HL-60 (cell line): ENCODE measurements at regions not wholly inside any gene's neighbourhood (a gene's known extent, or its start where the extent isn't known, plus 50 kb on each side); places are given as distances from the start of the nearest gene placed in this dataset.

Experiments
- DNase-seq, 2 experiments: peaks; one replicate each; pipeline ENCODE4 v3.0.0-alpha.2; 2010 to 2020; ENCODE audit warnings: low read depth in 1 of 2, low spot score in 1 of 2
- H3K27ac ChIP-seq: fragments of 250-450 bp; sonication (Bioruptor Pico); replicated peaks from 2 replicates; pipeline ENCODE4 v1.5.1; 2020; ENCODE audit warnings: mild to moderate bottlenecking, moderate library complexity
- H3K27me3 ChIP-seq: fragments of 250-450 bp; sonication (Bioruptor Pico); 2 replicates; pipeline ENCODE4 v1.5.1; 2021; ENCODE audit warnings: mild to moderate bottlenecking, moderate library complexity; ENCODE audit not compliant: insufficient read depth, poor library complexity, severe bottlenecking
- H3K4me3 ChIP-seq: replicated peaks from 2 replicates; pipeline ENCODE4 v1.5.1; 2011; ENCODE audit warnings: mild to moderate bottlenecking, control low read depth, low read length; ENCODE audit not compliant: insufficient read depth
- CTCF ChIP-seq: IDR thresholded peaks from one replicate; pipeline ENCODE4 v1.5.1; 2011; ENCODE audit warnings: low read length, control low read depth, inconsistent platforms; ENCODE audit not compliant: insufficient read depth
- GABPA ChIP-seq: IDR thresholded peaks from 2 replicates; pipeline ENCODE4 v1.6.1; 2012; ENCODE audit warnings: low read depth
- POLR2AphosphoS5 ChIP-seq: IDR thresholded peaks from 2 replicates; pipeline ENCODE4 v1.6.1; 2012; ENCODE audit warnings: low read depth
- REST ChIP-seq: IDR thresholded peaks from 2 replicates; pipeline ENCODE4 v1.6.1; 2012; ENCODE audit warnings: low read depth; ENCODE audit not compliant: insufficient replicate concordance
- SPI1 ChIP-seq: IDR thresholded peaks from 2 replicates; pipeline ENCODE4 v1.6.1; 2012; ENCODE audit warnings: low read depth, mild to moderate bottlenecking, borderline replicate concordance

DNA sequence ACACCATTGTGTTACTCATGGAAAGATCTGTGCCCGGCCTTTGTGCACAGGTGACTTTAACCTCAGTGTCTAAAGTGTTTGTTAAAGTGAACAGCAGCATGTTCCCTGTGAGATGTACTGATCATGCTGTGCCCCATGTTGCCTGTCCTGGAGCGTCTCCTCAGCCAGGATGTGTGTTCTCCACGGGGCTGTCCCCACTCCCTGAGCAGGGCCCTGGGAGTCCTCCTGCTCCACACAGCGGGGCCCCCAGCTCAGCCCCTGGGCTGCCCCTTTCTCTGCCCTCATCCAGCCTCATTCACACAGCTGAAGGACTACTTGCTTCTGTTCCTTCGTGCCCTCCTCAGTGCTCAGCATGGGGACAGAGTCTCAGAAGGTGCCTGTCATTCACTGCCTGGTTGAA is 131.5 kb downstream of the SLC38A6 start:
- no peak for DNase-seq
- H3K4me3 ChIP-seq, result no peak overlapping the region
- no peaks in the 10 kb centered on the region for H3K27me3 ChIP-seq
- no peak overlapping the region for H3K27ac ChIP-seq
- TF ChIP-seq CTCF, result no peak

DNA sequence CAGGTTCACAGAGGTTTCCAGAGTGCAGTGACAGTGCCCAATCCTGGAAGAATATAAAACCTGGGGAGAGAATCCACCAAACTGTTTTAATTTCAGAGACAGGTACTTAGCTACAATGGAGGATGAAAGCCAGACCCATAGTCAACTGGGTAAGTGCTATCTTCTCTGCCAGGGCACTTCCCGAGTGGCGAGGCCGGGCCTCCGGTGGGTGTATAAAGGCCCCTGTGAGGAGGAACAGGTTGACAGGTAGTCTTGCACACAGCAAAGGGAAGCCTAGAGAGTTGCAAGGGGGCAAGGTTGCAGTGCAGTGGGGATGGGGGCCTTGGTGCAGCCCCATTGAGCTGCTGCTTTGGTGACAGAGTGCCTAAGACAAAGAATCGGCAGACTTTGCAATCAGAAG is 130.7 kb downstream of the SLC38A6 start:
- TF ChIP-seq SPI1 (no peak), POLR2AphosphoS5 (no peak), CTCF (no peak), GABPA (no peak), REST (no peak)

DNA sequence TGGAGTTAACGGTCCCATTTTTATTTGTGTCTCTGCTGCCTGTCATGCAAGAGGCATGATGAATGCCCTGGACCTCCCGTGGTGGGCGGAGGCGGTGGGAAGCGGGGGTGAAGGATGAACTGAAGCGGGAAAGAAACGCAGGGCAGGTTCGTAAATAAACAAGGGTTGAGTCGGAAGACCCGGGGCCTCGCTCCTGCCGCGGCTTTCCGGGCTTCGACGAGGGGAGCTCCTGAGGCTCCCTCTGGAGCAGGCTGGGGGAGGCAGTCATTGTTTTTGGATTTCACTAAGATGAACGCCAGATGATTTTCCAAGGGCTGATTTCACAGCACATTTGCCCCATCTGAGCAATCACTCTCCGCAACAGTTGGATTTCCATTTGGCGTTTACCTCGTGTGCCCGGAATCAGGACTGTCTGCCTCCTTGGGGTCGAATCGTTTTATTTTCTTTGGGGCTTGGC is 130.2 kb downstream of the SLC38A6 start:
- H3K27ac ChIP-seq, result no peak overlapping the region
- no peak overlapping the region for H3K4me3 ChIP-seq
- no peak for DNase-seq
- H3K27me3 ChIP-seq, result no peaks in the 10 kb centered on the region
- TF ChIP-seq GABPA, result no peak
- TF ChIP-seq POLR2AphosphoS5, result no peak
- no peak for TF ChIP-seq CTCF
- no peak for TF ChIP-seq REST
- TF ChIP-seq SPI1, result no peak

More for the DNA sequence above, 130.7 kb downstream of the SLC38A6 start:
- H3K4me3 ChIP-seq, result no peak overlapping the region
- H3K27me3 ChIP-seq, result no peaks in the 10 kb centered on the region
- DNase-seq, result no peak
- H3K27ac ChIP-seq, result no peak overlapping the region

- H3K4me3 ChIP-seq, result no peak overlapping the region
- H3K27ac ChIP-seq, result no peak overlapping the region
- no peak for DNase-seq
- TF ChIP-seq CTCF (no peak), SPI1 (no peak), REST (no peak), GABPA (no peak), POLR2AphosphoS5 (no peak)
- no peaks in the 10 kb centered on the region for H3K27me3 ChIP-seq
Measured at GRCh38 chr14:61110316-61111082, 129.5 kb downstream of the SLC38A6 start.
